Vagina (tissue), 2 donors: ENCODE measurements at regions not wholly inside any gene's neighbourhood (a gene's known extent, or its start where the extent isn't known, plus 50 kb on each side); places are given as distances from the start of the nearest gene placed in this dataset.

ENCODE experiments used
- DNase-seq, 2 donors: peaks; one replicate each; pipeline ENCODE4 v3.0.0-alpha.2; 2017; ENCODE audit errors: extremely low spot score in 2 of 2
- H3K27ac ChIP-seq: fragments of 200-600 bp; sonication (generic); one replicate; pipeline ENCODE4 v1.5.1; 2019
- H3K27me3 ChIP-seq: fragments of 200-600 bp; sonication (generic); one replicate; pipeline ENCODE4 v1.5.1; 2019
- H3K36me3 ChIP-seq, 2 donors: fragments of 200-600 bp; sonication (generic); one replicate each; pipeline ENCODE4 v1.5.1; 2017 to 2019
- H3K4me1 ChIP-seq: fragments of 200-600 bp; sonication (generic); one replicate; pipeline ENCODE4 v1.5.1; 2019
- H3K4me3 ChIP-seq, 2 donors: fragments of 200-600 bp; sonication (generic); 1 replicate in 1 of 2; 2 replicates in 1 of 2; pipeline ENCODE4 v1.5.1; 2016 to 2019
- H3K9me3 ChIP-seq: fragments of 200-600 bp; sonication (generic); one replicate; pipeline ENCODE4 v1.5.1; 2019
- CTCF ChIP-seq, 3 experiments: fragments of 450-650 bp in 2 of 3; fragments of 200-600 bp in 1 of 3; sonication (generic) in 1 of 3; IDR thresholded peaks; one replicate each; pipeline ENCODE4 v1.5.1; 2017 to 2019; ENCODE audit warnings: antibody characterized with exemption in 3 of 3, mild to moderate bottlenecking in 2 of 3, moderate library complexity in 2 of 3
- POLR2A ChIP-seq, 2 donors: fragments of 450-650 bp; IDR thresholded peaks; one replicate each; pipeline ENCODE4 v1.6.1; 2017; ENCODE audit warnings: antibody characterized with exemption in 2 of 2, mild to moderate bottlenecking in 2 of 2, moderate library complexity in 2 of 2
- POLR2AphosphoS5 ChIP-seq, 2 donors: sonication (generic); formaldehyde crosslinking; IDR thresholded peaks; one replicate each; pipeline ENCODE4 v1.9.0; 2017; ENCODE audit warnings: antibody characterized with exemption in 2 of 2, mild to moderate bottlenecking in 2 of 2, low read depth in 1 of 2; ENCODE audit not compliant: insufficient read depth in 1 of 2
- intact Hi-C: fragments of 100-400 bp; cut with DNase I; formaldehyde crosslinking; loops from one replicate; pipeline ENCODE4 v1.15.1; 2023

- no peaks in the 10 kb centered on the region for H3K27me3 ChIP-seq
- H3K4me1 ChIP-seq: no peaks in the 10 kb centered on the region
- DNase-seq: no peak
- H3K27ac ChIP-seq: no peak overlapping the region
- H3K36me3 ChIP-seq: no peaks in the 10 kb centered on the region
- intact Hi-C loops: no loop called here
- H3K4me3 ChIP-seq: no peak overlapping the region
- TF ChIP-seq CTCF (IDR thresholded peaks at IDR 0.05) (no peak), POLR2AphosphoS5 (IDR thresholded peaks at IDR 0.05; ENCODE audit: insufficient read depth in 1 of 2, low read depth in 1 of 2) (no peak), POLR2A (IDR thresholded peaks at IDR 0.05) (no peak)
- no peaks in the 10 kb centered on the region for H3K9me3 ChIP-seq
Observed at GRCh38 chr10:21092683-21093524, 195.8 kb upstream of the NEBL start.

- no peaks in the 10 kb centered on the region for H3K4me1 ChIP-seq
- no peak overlapping the region for H3K4me3 ChIP-seq
- no peaks in the 10 kb centered on the region for H3K9me3 ChIP-seq
- H3K27ac ChIP-seq: no peak overlapping the region
- H3K36me3 ChIP-seq: no peaks in the 10 kb centered on the region
- intact Hi-C loops: no loop called here
- TF ChIP-seq POLR2AphosphoS5 (IDR thresholded peaks at IDR 0.05; ENCODE audit: insufficient read depth in 1 of 2, low read depth in 1 of 2) (no peak), POLR2A (IDR thresholded peaks at IDR 0.05) (no peak), CTCF (IDR thresholded peaks at IDR 0.05) (no peak)
- DNase-seq: no peak
- no peaks in the 10 kb centered on the region for H3K27me3 ChIP-seq
Observed at GRCh38 chr10:21090609-21091082, 193.5 kb upstream of the NEBL start.

GRCh38 chr10:21087476-21087875 lies 190.4 kb upstream of the NEBL start:
- no peaks in the 10 kb centered on the region for H3K4me1 ChIP-seq
- DNase-seq: no peak
- H3K4me3 ChIP-seq: no peak overlapping the region
- H3K9me3 ChIP-seq: no peaks in the 10 kb centered on the region
- no peaks in the 10 kb centered on the region for H3K36me3 ChIP-seq
- intact Hi-C loops: loop anchor here (5.0 to 10.0 kb wide), 2 partner anchors 177 to 1335 kb away; no protein-coding TSS in a partner anchor
- TF ChIP-seq CTCF (IDR thresholded peaks at IDR 0.05): no peak
- TF ChIP-seq POLR2AphosphoS5 (IDR thresholded peaks at IDR 0.05; ENCODE audit: insufficient read depth in 1 of 2, low read depth in 1 of 2): no peak
- no peak for TF ChIP-seq POLR2A (IDR thresholded peaks at IDR 0.05)
- no peaks in the 10 kb centered on the region for H3K27me3 ChIP-seq
- H3K27ac ChIP-seq: no peak overlapping the region

GRCh38 chr10:21084700-21085099 lies 187.6 kb upstream of the NEBL start:
- TF ChIP-seq POLR2A (IDR thresholded peaks at IDR 0.05): no peak
- no peak for TF ChIP-seq CTCF (IDR thresholded peaks at IDR 0.05)
- TF ChIP-seq POLR2AphosphoS5 (IDR thresholded peaks at IDR 0.05; ENCODE audit: insufficient read depth in 1 of 2, low read depth in 1 of 2): no peak
- H3K27me3 ChIP-seq: no peaks in the 10 kb centered on the region
- no peaks in the 10 kb centered on the region for H3K36me3 ChIP-seq
- H3K9me3 ChIP-seq: no peaks in the 10 kb centered on the region
- intact Hi-C loops: loop anchor here (5.0 to 10.0 kb wide), 2 partner anchors 180 to 1332 kb away; no protein-coding TSS in a partner anchor
- H3K4me1 ChIP-seq: no peaks in the 10 kb centered on the region
- no peak overlapping the region for H3K27ac ChIP-seq
- no peak overlapping the region for H3K4me3 ChIP-seq
- no peak for DNase-seq

GRCh38 chr10:21083861-21084260 lies 186.8 kb upstream of the NEBL start:
- H3K27ac ChIP-seq: no peak overlapping the region
- H3K4me3 ChIP-seq: no peak overlapping the region
- intact Hi-C loops: loop anchor here (10.0 kb wide), 1 partner anchor 181 kb away; no protein-coding TSS in a partner anchor
- TF ChIP-seq POLR2A (IDR thresholded peaks at IDR 0.05) (no peak), POLR2AphosphoS5 (IDR thresholded peaks at IDR 0.05; ENCODE audit: insufficient read depth in 1 of 2, low read depth in 1 of 2) (no peak), CTCF (IDR thresholded peaks at IDR 0.05) (no peak)
- no peaks in the 10 kb centered on the region for H3K36me3 ChIP-seq
- no peaks in the 10 kb centered on the region for H3K4me1 ChIP-seq
- DNase-seq: no peak
- no peaks in the 10 kb centered on the region for H3K27me3 ChIP-seq
- H3K9me3 ChIP-seq: no peaks in the 10 kb centered on the region
